Glutamatergic neuron (in vitro differentiated cells): ENCODE measurements at regions not wholly inside any gene's neighbourhood (a gene's known extent, or its start where the extent isn't known, plus 50 kb on each side); places are given as distances from the start of the nearest gene placed in this dataset.

ENCODE experiments used
- DNase-seq: peaks from one replicate; pipeline ENCODE4 v3.0.0; 2022
- H3K27ac Mint-ChIP-seq: one replicate; pipeline ENCODE4 v1.8.0; 2020; ENCODE audit warnings: mild to moderate bottlenecking, mixed read lengths, inconsistent platforms; ENCODE audit not compliant: unreplicated experiment
- H3K27me3 Mint-ChIP-seq: one replicate; pipeline ENCODE4 v1.8.0; 2020; ENCODE audit warnings: mild to moderate bottlenecking, moderate library complexity, mixed read lengths, inconsistent platforms; ENCODE audit not compliant: unreplicated experiment
- H3K36me3 Mint-ChIP-seq: one replicate; pipeline ENCODE4 v1.8.0; 2020; ENCODE audit warnings: mild to moderate bottlenecking, mixed read lengths, inconsistent platforms; ENCODE audit not compliant: unreplicated experiment
- H3K4me1 Mint-ChIP-seq: one replicate; pipeline ENCODE4 v1.8.0; 2020; ENCODE audit warnings: mild to moderate bottlenecking, low read depth, mixed read lengths, inconsistent platforms; ENCODE audit not compliant: unreplicated experiment
- H3K4me3 Mint-ChIP-seq: one replicate; pipeline ENCODE4 v1.8.0; 2020; ENCODE audit warnings: mild to moderate bottlenecking, mixed read lengths, inconsistent platforms; ENCODE audit not compliant: unreplicated experiment
- H3K9me3 Mint-ChIP-seq: one replicate; pipeline ENCODE4 v1.8.0; 2020; ENCODE audit warnings: mild to moderate bottlenecking, moderate library complexity, mixed read lengths, inconsistent platforms; ENCODE audit not compliant: unreplicated experiment
- TF ChIP-seq, protein P1 (sequence below): fragments of 200-600 bp; sonication (generic); IDR thresholded peaks from one replicate; pipeline ENCODE4 v1.5.0; 2021; ENCODE audit not compliant: partially characterized antibody, unreplicated experiment

DNA sequence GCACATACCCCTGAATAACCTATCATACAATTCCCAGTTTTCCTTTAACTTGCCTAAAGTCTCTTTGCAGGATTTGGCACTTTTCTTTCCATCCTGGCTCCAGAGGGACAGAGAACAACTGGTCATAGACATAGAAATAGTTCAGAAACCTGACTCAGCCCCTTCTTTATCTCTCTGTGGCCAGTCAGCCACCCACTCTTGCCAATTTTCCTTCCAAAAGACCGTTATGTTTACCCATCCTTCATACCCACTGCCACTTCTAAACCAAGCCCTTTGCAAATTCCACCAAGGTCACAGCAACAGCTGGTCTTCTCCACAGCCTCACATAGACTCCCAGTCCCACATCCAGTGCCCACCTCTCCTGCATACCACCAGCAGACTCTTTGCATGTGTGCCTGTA lies 127.2 kb upstream of the FGGY start:
- no peaks in the 10 kb centered on the region for H3K4me1 Mint-ChIP-seq
- TF ChIP-seq, protein P1, sequence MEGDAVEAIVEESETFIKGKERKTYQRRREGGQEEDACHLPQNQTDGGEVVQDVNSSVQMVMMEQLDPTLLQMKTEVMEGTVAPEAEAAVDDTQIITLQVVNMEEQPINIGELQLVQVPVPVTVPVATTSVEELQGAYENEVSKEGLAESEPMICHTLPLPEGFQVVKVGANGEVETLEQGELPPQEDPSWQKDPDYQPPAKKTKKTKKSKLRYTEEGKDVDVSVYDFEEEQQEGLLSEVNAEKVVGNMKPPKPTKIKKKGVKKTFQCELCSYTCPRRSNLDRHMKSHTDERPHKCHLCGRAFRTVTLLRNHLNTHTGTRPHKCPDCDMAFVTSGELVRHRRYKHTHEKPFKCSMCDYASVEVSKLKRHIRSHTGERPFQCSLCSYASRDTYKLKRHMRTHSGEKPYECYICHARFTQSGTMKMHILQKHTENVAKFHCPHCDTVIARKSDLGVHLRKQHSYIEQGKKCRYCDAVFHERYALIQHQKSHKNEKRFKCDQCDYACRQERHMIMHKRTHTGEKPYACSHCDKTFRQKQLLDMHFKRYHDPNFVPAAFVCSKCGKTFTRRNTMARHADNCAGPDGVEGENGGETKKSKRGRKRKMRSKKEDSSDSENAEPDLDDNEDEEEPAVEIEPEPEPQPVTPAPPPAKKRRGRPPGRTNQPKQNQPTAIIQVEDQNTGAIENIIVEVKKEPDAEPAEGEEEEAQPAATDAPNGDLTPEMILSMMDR = no peak
- no peak overlapping the region for H3K4me3 Mint-ChIP-seq
- H3K27me3 Mint-ChIP-seq = no peaks in the 10 kb centered on the region
- no peak for DNase-seq
- H3K27ac Mint-ChIP-seq = no peak overlapping the region
- H3K9me3 Mint-ChIP-seq = no peaks in the 10 kb centered on the region
- no peaks in the 10 kb centered on the region for H3K36me3 Mint-ChIP-seq

DNA sequence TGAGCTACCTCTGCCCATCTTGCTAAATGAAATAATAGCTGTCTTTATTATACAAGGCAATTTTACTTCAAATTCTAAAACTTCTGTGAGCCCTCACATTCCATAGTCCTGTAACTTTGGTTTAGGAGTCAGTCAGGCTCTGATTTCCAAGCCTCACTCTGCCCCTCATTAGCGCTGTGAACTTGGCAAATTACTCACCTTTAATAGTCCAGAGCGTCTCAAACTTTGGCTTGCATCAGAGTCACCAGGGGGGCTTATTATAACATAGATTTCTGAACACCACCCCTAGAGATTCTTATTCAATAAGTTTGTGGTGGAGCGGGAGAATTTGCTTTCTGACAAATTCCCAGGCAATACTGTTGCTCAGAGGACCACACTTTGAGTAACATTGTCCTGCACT lies 126.2 kb upstream of the FGGY start:
- H3K27ac Mint-ChIP-seq = no peak overlapping the region

DNA sequence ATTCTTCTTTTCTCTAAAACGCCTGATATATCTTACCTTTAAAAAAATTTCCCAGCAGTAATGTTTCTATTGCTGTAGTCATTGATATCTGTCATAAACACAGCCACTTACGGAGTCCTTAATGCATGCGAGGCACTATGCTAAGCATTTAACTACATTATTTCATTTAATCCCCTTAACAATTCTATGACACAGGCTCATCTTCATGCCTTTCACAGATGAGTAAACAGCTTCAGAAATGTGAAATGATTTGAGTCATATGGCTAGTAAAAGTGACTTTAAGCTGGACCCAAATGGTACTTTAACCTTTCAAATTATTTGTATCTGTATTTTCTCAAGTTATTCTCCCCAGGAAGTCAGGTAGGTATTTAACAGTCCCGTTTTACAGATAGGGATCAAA lies 125.1 kb upstream of the FGGY start:
- Mint-ChIP-seq H3K4me1 (no peaks in the 10 kb centered on the region), H3K27ac (no peak overlapping the region), H3K9me3 (no peaks in the 10 kb centered on the region), H3K36me3 (peaks cover 2% of the 10 kb centered on the region), H3K27me3 (no peaks in the 10 kb centered on the region), H3K4me3 (no peak overlapping the region)
- no peak for DNase-seq
- TF ChIP-seq, protein P1 = no peak

More for the DNA sequence above, 126.2 kb upstream of the FGGY start:
- Mint-ChIP-seq H3K36me3 (no peaks in the 10 kb centered on the region), H3K9me3 (no peaks in the 10 kb centered on the region), H3K27me3 (no peaks in the 10 kb centered on the region), H3K4me3 (no peak overlapping the region), H3K4me1 (no peaks in the 10 kb centered on the region)
- TF ChIP-seq, protein P1 = no peak
- DNase-seq = no peak

DNA sequence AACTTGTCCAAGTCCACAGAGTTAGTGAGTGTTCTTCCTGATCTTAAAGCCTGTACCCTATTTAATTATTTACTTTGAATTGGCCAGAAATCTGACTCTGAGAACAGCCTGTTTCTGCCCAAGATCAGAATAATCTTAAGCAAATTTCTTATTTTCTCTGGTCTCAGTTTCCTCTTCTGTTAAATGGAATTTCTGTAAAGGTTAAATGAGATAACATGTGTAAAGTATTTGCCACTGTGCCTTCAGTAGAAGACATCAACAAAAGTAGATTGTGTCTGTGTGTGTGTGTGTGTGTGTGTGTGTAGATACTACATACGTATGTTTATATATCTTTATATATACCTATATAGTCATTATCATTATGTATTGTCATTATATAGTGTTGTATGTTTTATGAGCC lies 124.2 kb upstream of the FGGY start:
- no peak for DNase-seq
- TF ChIP-seq, protein P1 = no peak
- H3K4me1 Mint-ChIP-seq = no peaks in the 10 kb centered on the region
- no peaks in the 10 kb centered on the region for H3K27me3 Mint-ChIP-seq
- H3K4me3 Mint-ChIP-seq = no peak overlapping the region
- peaks cover 11% of the 10 kb centered on the region for H3K36me3 Mint-ChIP-seq
- H3K27ac Mint-ChIP-seq = no peak overlapping the region
- no peaks in the 10 kb centered on the region for H3K9me3 Mint-ChIP-seq

DNA sequence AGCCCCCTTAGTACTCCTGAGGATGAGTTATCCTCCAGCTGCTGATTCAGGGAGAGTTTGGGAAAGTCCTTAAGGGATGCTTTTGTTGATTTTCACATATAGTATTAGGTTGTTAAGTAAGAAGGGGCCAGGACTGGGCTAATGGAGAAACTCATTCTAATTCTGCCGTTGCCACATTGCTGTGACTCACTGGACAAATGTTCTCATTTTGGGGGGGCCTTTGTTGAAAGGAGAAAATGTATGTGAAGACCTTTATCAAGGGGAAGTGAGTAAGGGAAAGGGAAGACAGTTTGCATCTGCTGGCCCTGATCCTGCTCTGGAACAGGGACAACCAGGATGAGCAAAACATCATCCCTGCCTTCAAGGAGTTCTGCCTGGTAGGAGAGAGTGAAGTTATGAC lies 123.2 kb upstream of the FGGY start:
- TF ChIP-seq, protein P1 = no peak
- Mint-ChIP-seq H3K27ac (no peak overlapping the region), H3K4me3 (no peak overlapping the region), H3K36me3 (peaks cover 11% of the 10 kb centered on the region), H3K4me1 (no peaks in the 10 kb centered on the region), H3K27me3 (no peaks in the 10 kb centered on the region), H3K9me3 (no peaks in the 10 kb centered on the region)
- DNase-seq = no peak
